EL (cell line): ENCODE measurements at regions not wholly inside any gene's neighbourhood (a gene's known extent, or its start where the extent isn't known, plus 50 kb on each side); places are given as distances from the start of the nearest gene placed in this dataset.

Experiments
- DNase-seq: peaks from one replicate; pipeline ENCODE4 v3.0.0-alpha.2; 2016

GRCh38 chr7:115883629-115884028, 146.9 kb downstream of the TFEC start:
- DNase-seq, result no peak

GRCh38 chr7:115881476-115881875, 149.1 kb downstream of the TFEC start:
- DNase-seq, result no peak

GRCh38 chr7:115879171-115879570, 151.4 kb downstream of the TFEC start:
- no peak for DNase-seq

GRCh38 chr7:115869801-115870200, 160.8 kb downstream of the TFEC start:
- no peak for DNase-seq

GRCh38 chr7:115869190-115869589, 161.4 kb downstream of the TFEC start:
- no peak for DNase-seq

GRCh38 chr7:115868369-115868768, 162.2 kb downstream of the TFEC start:
- no peak for DNase-seq

- DNase-seq, result no peak
Observed at GRCh38 chr7:115864082-115864481, 166.5 kb downstream of the TFEC start.

GRCh38 chr7:115851291-115851690, 179.3 kb downstream of the TFEC start:
- DNase-seq, result peak; percentile 34

GRCh38 chr7:115850774-115851173, 179.8 kb downstream of the TFEC start:
- no peak for DNase-seq

GRCh38 chr7:115844857-115845256, 185.7 kb downstream of the TFEC start:
- peak; percentile 27 for DNase-seq

GRCh38 chr7:115840702-115841101, 189.9 kb downstream of the TFEC start:
- DNase-seq, result peak; percentile 3

- peak; percentile 1 for DNase-seq
Observed at GRCh38 chr7:115838829-115839228, 191.7 kb downstream of the TFEC start.

- DNase-seq, result no peak
Observed at GRCh38 chr7:115831371-115831770, 199.2 kb downstream of the TFEC start.

GRCh38 chr7:115827305-115828045, 203.1 kb downstream of the TFEC start:
- no peak for DNase-seq

GRCh38 chr7:115825456-115826115, 205.0 kb downstream of the TFEC start:
- peak; percentile 5 for DNase-seq

GRCh38 chr7:115822801-115823200, 207.8 kb downstream of the TFEC start:
- no peak for DNase-seq

- DNase-seq, result no peak
Observed at GRCh38 chr7:115822380-115822779, 208.2 kb downstream of the TFEC start.

- DNase-seq, result no peak
Observed at GRCh38 chr7:115816318-115816974, 214.1 kb downstream of the TFEC start.

- no peak for DNase-seq
Observed at GRCh38 chr7:115812794-115813193, 217.8 kb downstream of the TFEC start.

GRCh38 chr7:115805458-115805857, 225.1 kb downstream of the TFEC start:
- no peak for DNase-seq

- DNase-seq, result no peak
Observed at GRCh38 chr7:115802415-115802814, 228.1 kb downstream of the TFEC start.

GRCh38 chr7:115799430-115799829, 231.1 kb downstream of the TFEC start:
- no peak for DNase-seq

GRCh38 chr7:115793958-115794702, 236.4 kb downstream of the TFEC start:
- DNase-seq, result no peak
